ENCODE measurements at regions not wholly inside any gene's neighbourhood (a gene's known extent, or its start where the extent isn't known, plus 50 kb on each side); places are given as distances from the start of the nearest gene placed in this dataset.

DNA sequence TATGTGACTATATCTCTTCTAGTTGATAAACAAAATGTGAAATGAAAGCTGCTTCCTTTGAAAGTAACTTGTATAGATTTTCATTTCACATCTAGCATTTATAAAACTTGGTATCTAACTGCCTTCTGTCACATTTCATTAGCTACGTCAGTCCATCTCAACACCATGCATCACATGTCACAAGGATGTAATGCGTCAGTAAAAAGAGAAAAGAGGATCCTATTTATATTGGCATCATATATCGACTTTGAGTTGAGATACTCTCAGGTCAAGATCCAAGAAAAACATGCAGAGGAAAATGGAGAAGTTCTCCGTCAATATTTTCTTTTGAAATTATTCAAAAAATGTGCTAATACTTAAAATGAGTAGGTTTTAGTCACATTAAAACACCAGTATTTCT is 1211.2 kb downstream of the EFNA5 start:
- Histone ChIP-seq H4K5ac (ENCODE audit: insufficient read length, low read depth, low read length) (no peak overlapping the region), H4K8ac (replicated peaks; ENCODE audit: insufficient read length, low read depth, low read length) (no peak overlapping the region), H3K27ac (ENCODE audit: insufficient read length, low read depth, low read length) (no peak overlapping the region), H2AK5ac (ENCODE audit: insufficient read length, low read length) (no peak overlapping the region), H2BK15ac (ENCODE audit: low read depth, low read length) (no peak overlapping the region), H3T11ph (ENCODE audit: low read length) (no peak overlapping the region), H3K56ac (ENCODE audit: insufficient read length, low read depth, low read length) (no peak overlapping the region), H3K23me2 (ENCODE audit: insufficient read length, low read depth, low read length, poor library complexity, severe bottlenecking) (no peaks in the 10 kb centered on the region), H3K9me3 (ENCODE audit: control insufficient read depth, low read depth, low read length) (no peaks in the 10 kb centered on the region), H3K23ac (ENCODE audit: insufficient read length, low read depth, low read length) (no peak overlapping the region), H2BK5ac (ENCODE audit: insufficient read length, low read length) (no peak overlapping the region), H3K9ac (ENCODE audit: extremely low read depth, insufficient read length, low read length) (no peak overlapping the region), H3K4me1 (ENCODE audit: insufficient read depth, low read length) (no peaks in the 10 kb centered on the region), H2BK120ac (ENCODE audit: low read depth, low read length, poor library complexity, severe bottlenecking) (no peak overlapping the region), H4K91ac (ENCODE audit: insufficient read length, low read depth, low read length) (no peak overlapping the region), H3K4ac (ENCODE audit: low read depth, low read length) (no peak overlapping the region), H2BK20ac (ENCODE audit: low read depth, low read length, poor library complexity, severe bottlenecking) (no peak overlapping the region), H2BK12ac (ENCODE audit: insufficient read length, low read depth, low read length) (no peak overlapping the region), H3K18ac (ENCODE audit: insufficient read length, low read depth, low read length) (no peak overlapping the region), H3K79me1 (ENCODE audit: insufficient read depth, low read depth, low read length, poor library complexity, severe bottlenecking) (no peaks in the 10 kb centered on the region), H3K4me2 (ENCODE audit: insufficient read depth, insufficient read length, low read length) (no peak overlapping the region), H3K79me2 (ENCODE audit: insufficient read depth, low read length) (no peaks in the 10 kb centered on the region), H4K20me1 (ENCODE audit: control insufficient read depth, insufficient read depth, insufficient read length) (no peaks in the 10 kb centered on the region), H3K27me3 (ENCODE audit: insufficient read depth, low read length) (no peaks in the 10 kb centered on the region), H2AFZ (ENCODE audit: low read length) (no peak overlapping the region), H3K14ac (ENCODE audit: insufficient read depth, low read length) (no peak overlapping the region)
- TF ChIP-seq, protein P1, sequence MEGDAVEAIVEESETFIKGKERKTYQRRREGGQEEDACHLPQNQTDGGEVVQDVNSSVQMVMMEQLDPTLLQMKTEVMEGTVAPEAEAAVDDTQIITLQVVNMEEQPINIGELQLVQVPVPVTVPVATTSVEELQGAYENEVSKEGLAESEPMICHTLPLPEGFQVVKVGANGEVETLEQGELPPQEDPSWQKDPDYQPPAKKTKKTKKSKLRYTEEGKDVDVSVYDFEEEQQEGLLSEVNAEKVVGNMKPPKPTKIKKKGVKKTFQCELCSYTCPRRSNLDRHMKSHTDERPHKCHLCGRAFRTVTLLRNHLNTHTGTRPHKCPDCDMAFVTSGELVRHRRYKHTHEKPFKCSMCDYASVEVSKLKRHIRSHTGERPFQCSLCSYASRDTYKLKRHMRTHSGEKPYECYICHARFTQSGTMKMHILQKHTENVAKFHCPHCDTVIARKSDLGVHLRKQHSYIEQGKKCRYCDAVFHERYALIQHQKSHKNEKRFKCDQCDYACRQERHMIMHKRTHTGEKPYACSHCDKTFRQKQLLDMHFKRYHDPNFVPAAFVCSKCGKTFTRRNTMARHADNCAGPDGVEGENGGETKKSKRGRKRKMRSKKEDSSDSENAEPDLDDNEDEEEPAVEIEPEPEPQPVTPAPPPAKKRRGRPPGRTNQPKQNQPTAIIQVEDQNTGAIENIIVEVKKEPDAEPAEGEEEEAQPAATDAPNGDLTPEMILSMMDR (conservative IDR thresholded peaks at IDR 0.05): no peak
- Mint-ChIP-seq H3K36me3 (ENCODE audit: insufficient read depth in 1 of 3, low read depth in 3 of 3) (no peaks in the 10 kb centered on the region), H3K9me3 (no peaks in the 10 kb centered on the region), H3K4me3 (no peak overlapping the region), H3K4me1 (peaks cover 4 to 6% of the 10 kb centered on the region in 2 experiments), H3K27me3 (ENCODE audit: low read depth) (no peaks in the 10 kb centered on the region), H3K27ac (no peak overlapping the region)
- no CpG with 5 or more reads among the region's 4 CpGs for WGBS (ENCODE audit: extremely low coverage, insufficient read length, low lambda C conversion rate)
- no peak for DNase-seq
